Neural cell (in vitro differentiated cells): ENCODE measurements at regions not wholly inside any gene's neighbourhood (a gene's known extent, or its start where the extent isn't known, plus 50 kb on each side); places are given as distances from the start of the nearest gene placed in this dataset.
"Not testable (repeated sequence)": the region's sequence is repeated elsewhere in the genome, so short reads cannot be mapped to it uniquely, and the experiment has no call there.

Source experiments
- H2AFZ ChIP-seq: fragments of 200-600, 300-800 bp; sonication (generic), shearing (Covaris generic); 2 replicates; pipeline ENCODE4 v1.6.0; 2014; ENCODE audit warnings: low read depth, mild to moderate bottlenecking, antibody characterized with exemption, low read length, moderate library complexity
- H3F3A ChIP-seq: fragments of 200-600 bp; shearing (Covaris generic); 2 replicates; pipeline ENCODE4 v1.6.1; 2016; ENCODE audit warnings: mild to moderate bottlenecking, moderate library complexity, mixed read lengths, antibody characterized with exemption, low read length; ENCODE audit not compliant: insufficient read depth, poor library complexity, severe bottlenecking
- H3K27ac ChIP-seq: fragments of 200-600, 300-800 bp; sonication (generic), shearing (Covaris generic); 2 replicates; pipeline ENCODE4 v1.5.1; 2014; ENCODE audit warnings: mild to moderate bottlenecking, low read length, moderate library complexity
- H3K27me3 ChIP-seq: fragments of 300-800, 200-600 bp; sonication (generic), shearing (Covaris generic); 2 replicates; pipeline ENCODE4 v1.6.0; 2014; ENCODE audit warnings: mild to moderate bottlenecking, low read depth, low read length, moderate library complexity; ENCODE audit not compliant: insufficient read depth
- H3K36me3 ChIP-seq: fragments of 300-800, 200-600 bp; sonication (generic), shearing (Covaris generic); 2 replicates; pipeline ENCODE4 v1.5.1; 2014; ENCODE audit warnings: mild to moderate bottlenecking, antibody characterized with exemption, low read length, moderate library complexity; ENCODE audit not compliant: insufficient read depth
- H3K4me2 ChIP-seq: fragments of 300-800, 200-600 bp; sonication (generic), shearing (Covaris generic); 2 replicates; pipeline ENCODE4 v1.6.0; 2014; ENCODE audit warnings: mild to moderate bottlenecking, low read length
- H3K4me3 ChIP-seq: fragments of 300-800, 200-600 bp; sonication (generic), shearing (Covaris generic); 2 replicates; pipeline ENCODE4 v1.5.1; 2014; ENCODE audit warnings: mild to moderate bottlenecking, low read length, moderate library complexity
- H3K79me2 ChIP-seq: fragments of 200-600 bp; shearing (Covaris generic); replicated peaks from 2 replicates; pipeline ENCODE4 v1.6.0; 2014; ENCODE audit warnings: mild to moderate bottlenecking, low read length, moderate library complexity; ENCODE audit not compliant: insufficient read depth
- H3K9ac ChIP-seq: fragments of 300-800, 200-600 bp; sonication (generic), shearing (Covaris generic); 2 replicates; pipeline ENCODE4 v1.6.1; 2016; ENCODE audit warnings: mild to moderate bottlenecking, low read length, mixed read lengths
- H3K9me2 ChIP-seq: fragments of 200-600 bp; shearing (Covaris generic); 2 replicates; pipeline ENCODE4 v1.6.1; 2016; ENCODE audit warnings: mild to moderate bottlenecking, low read length, mixed read lengths; ENCODE audit not compliant: insufficient read depth
- H3K9me3 ChIP-seq: fragments of 200-600, 300-800 bp; sonication (generic), shearing (Covaris generic); 2 replicates; pipeline ENCODE4 v1.6.1; 2016; ENCODE audit warnings: mild to moderate bottlenecking, mixed run types, low read length, moderate library complexity, mixed read lengths
- H4K20me1 ChIP-seq: fragments of 200-600 bp; shearing (Covaris generic); 2 replicates; pipeline ENCODE4 v1.6.1; 2016; ENCODE audit warnings: mild to moderate bottlenecking, mixed run types; ENCODE audit not compliant: insufficient read depth
- EP300 ChIP-seq: fragments of 450-650 bp; conservative IDR thresholded peaks from 2 replicates; pipeline ENCODE4 v1.6.1; 2014; ENCODE audit warnings: antibody characterized with exemption, mild to moderate bottlenecking, moderate library complexity; ENCODE audit not compliant: poor library complexity, severe bottlenecking
- EZH2 ChIP-seq: fragments of 200-600, 300-800 bp; shearing (Covaris generic), sonication (generic); IDR thresholded peaks from 2 replicates; pipeline ENCODE4 v1.6.1; 2014; ENCODE audit warnings: antibody characterized with exemption, low read length, borderline replicate concordance, mild to moderate bottlenecking; ENCODE audit not compliant: insufficient read depth, poor library complexity, severe bottlenecking
- MXI1 ChIP-seq: fragments of 450-650 bp; conservative IDR thresholded peaks from 2 replicates; pipeline ENCODE4 v1.6.1; 2014; ENCODE audit warnings: antibody characterized with exemption, mild to moderate bottlenecking; ENCODE audit not compliant: poor library complexity, severe bottlenecking
- POLR2AphosphoS5 ChIP-seq: IDR thresholded peaks from 2 replicates; pipeline ENCODE4 v1.6.1; 2012
- RAD21 ChIP-seq: fragments of 450-650 bp; conservative IDR thresholded peaks from 2 replicates; pipeline ENCODE4 v1.6.1; 2014; ENCODE audit warnings: antibody characterized with exemption, mild to moderate bottlenecking, moderate library complexity
- SMC3 ChIP-seq: fragments of 450-650 bp; conservative IDR thresholded peaks from 2 replicates; pipeline ENCODE4 v1.6.1; 2014; ENCODE audit warnings: antibody characterized with exemption, mild to moderate bottlenecking, moderate library complexity; ENCODE audit not compliant: poor library complexity
- TAF1 ChIP-seq: IDR thresholded peaks from 2 replicates; pipeline ENCODE4 v1.6.1; 2012; ENCODE audit warnings: low read depth
- TF ChIP-seq, protein P1 (sequence below): IDR thresholded peaks from 2 replicates; pipeline ENCODE4 v1.6.1; 2012; ENCODE audit warnings: borderline replicate concordance
- TF ChIP-seq, protein P2 (sequence below): fragments of 450-650 bp; IDR thresholded peaks from 2 replicates; pipeline ENCODE4 v1.5.1; 2014; ENCODE audit warnings: antibody characterized with exemption, mild to moderate bottlenecking, moderate library complexity; ENCODE audit not compliant: poor library complexity, severe bottlenecking

DNA sequence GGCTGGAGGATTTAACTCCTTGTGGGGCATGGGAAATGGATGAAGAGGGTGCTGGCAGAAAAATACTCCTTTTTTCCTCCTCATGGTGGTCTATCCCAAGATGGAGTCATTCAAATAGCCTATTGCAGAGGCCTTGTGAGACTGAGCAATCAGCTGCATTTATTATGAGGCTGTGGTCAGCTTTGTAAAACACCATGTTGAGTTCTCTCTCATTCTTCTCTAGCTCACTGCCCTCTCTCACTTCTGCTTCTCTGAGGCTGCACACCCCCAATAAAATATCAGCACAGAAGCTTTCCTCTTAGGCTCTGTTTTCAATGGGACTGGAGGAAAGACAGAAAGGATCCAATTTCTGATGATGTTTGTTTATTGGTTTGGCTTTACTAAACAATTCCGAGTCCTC lies 467.1 kb downstream of the ADCYAP1 start:
- Histone ChIP-seq H2AFZ (no peak overlapping the region), H3K9me3 (no peaks in the 10 kb centered on the region), H3K9ac (no peak overlapping the region), H3K27ac (no peak overlapping the region), H3K9me2 (no peaks in the 10 kb centered on the region), H3F3A (no peaks in the 10 kb centered on the region), H3K79me2 (no peaks in the 10 kb centered on the region), H3K4me3 (no peak overlapping the region), H4K20me1 (no peaks in the 10 kb centered on the region), H3K36me3 (no peaks in the 10 kb centered on the region), H3K27me3 (no peaks in the 10 kb centered on the region), H3K4me2 (no peak overlapping the region)
- no peak for TF ChIP-seq MXI1
- TF ChIP-seq, protein P1, sequence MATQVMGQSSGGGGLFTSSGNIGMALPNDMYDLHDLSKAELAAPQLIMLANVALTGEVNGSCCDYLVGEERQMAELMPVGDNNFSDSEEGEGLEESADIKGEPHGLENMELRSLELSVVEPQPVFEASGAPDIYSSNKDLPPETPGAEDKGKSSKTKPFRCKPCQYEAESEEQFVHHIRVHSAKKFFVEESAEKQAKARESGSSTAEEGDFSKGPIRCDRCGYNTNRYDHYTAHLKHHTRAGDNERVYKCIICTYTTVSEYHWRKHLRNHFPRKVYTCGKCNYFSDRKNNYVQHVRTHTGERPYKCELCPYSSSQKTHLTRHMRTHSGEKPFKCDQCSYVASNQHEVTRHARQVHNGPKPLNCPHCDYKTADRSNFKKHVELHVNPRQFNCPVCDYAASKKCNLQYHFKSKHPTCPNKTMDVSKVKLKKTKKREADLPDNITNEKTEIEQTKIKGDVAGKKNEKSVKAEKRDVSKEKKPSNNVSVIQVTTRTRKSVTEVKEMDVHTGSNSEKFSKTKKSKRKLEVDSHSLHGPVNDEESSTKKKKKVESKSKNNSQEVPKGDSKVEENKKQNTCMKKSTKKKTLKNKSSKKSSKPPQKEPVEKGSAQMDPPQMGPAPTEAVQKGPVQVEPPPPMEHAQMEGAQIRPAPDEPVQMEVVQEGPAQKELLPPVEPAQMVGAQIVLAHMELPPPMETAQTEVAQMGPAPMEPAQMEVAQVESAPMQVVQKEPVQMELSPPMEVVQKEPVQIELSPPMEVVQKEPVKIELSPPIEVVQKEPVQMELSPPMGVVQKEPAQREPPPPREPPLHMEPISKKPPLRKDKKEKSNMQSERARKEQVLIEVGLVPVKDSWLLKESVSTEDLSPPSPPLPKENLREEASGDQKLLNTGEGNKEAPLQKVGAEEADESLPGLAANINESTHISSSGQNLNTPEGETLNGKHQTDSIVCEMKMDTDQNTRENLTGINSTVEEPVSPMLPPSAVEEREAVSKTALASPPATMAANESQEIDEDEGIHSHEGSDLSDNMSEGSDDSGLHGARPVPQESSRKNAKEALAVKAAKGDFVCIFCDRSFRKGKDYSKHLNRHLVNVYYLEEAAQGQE, result no peak
- TF ChIP-seq SMC3, result no peak
- no peak for TF ChIP-seq RAD21
- TF ChIP-seq, protein P2, sequence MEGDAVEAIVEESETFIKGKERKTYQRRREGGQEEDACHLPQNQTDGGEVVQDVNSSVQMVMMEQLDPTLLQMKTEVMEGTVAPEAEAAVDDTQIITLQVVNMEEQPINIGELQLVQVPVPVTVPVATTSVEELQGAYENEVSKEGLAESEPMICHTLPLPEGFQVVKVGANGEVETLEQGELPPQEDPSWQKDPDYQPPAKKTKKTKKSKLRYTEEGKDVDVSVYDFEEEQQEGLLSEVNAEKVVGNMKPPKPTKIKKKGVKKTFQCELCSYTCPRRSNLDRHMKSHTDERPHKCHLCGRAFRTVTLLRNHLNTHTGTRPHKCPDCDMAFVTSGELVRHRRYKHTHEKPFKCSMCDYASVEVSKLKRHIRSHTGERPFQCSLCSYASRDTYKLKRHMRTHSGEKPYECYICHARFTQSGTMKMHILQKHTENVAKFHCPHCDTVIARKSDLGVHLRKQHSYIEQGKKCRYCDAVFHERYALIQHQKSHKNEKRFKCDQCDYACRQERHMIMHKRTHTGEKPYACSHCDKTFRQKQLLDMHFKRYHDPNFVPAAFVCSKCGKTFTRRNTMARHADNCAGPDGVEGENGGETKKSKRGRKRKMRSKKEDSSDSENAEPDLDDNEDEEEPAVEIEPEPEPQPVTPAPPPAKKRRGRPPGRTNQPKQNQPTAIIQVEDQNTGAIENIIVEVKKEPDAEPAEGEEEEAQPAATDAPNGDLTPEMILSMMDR, result no peak
- no peak for TF ChIP-seq EP300
- no peak for TF ChIP-seq POLR2AphosphoS5
- no peak for TF ChIP-seq TAF1
- TF ChIP-seq EZH2, result no peak

DNA sequence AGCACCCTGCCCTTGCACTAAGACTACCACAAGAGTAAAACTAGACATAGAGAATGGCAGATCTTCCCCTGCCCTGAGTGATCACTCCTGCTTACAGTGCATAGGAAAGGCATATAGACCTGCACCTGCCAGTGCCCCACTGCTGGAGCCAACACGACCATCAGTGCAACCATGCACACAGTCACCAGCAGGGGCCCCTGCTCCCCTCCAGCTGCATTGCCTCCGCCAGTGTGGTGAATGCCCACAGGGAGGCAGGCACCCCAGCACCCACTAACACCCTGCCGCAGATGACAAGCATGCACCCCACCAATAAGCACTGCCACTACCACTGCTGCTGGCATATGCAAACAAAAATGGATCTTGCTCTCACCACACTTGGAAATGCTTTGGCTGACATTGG lies 478.8 kb downstream of the ADCYAP1 start:
- Histone ChIP-seq H3K36me3 (no peaks in the 10 kb centered on the region), H3F3A (no peaks in the 10 kb centered on the region), H3K9me2 (no peaks in the 10 kb centered on the region), H3K27me3 (no peaks in the 10 kb centered on the region), H3K9me3 (no peaks in the 10 kb centered on the region), H3K27ac (no peak overlapping the region), H3K79me2 (no peaks in the 10 kb centered on the region), H3K4me3 (no peak overlapping the region), H4K20me1 (no peaks in the 10 kb centered on the region), H2AFZ (no peak overlapping the region), H3K9ac (no peak overlapping the region), H3K4me2 (no peak overlapping the region)
- TF ChIP-seq EP300 (no peak), MXI1 (no peak), TAF1 (no peak), SMC3 (no peak), RAD21 (no peak), EZH2 (no peak), POLR2AphosphoS5 (no peak)
- TF ChIP-seq, protein P2, result no peak
- TF ChIP-seq, protein P1, result no peak

DNA sequence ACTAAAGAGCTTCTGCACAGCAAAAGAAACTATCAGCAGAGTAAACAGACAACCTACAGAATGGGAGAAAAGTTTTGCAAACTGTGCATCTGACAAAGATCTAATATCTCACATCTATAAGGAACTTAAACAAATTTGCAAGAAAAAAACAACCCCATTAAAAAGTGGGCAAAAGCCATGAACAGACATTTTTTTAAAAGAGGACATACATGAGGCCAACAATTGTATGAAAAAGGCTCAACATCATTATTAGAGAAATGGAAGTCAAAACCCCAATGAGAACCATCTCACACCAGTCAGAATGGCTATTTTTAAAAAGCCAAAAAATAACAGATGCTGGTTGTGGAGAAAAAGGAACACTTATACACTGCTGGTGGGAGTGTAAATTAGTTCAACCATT lies 483.8 kb downstream of the ADCYAP1 start:
- H3F3A ChIP-seq, H3K79me2 ChIP-seq, H3K36me3 ChIP-seq, H3K9me3 ChIP-seq, H3K27ac ChIP-seq, H3K4me3 ChIP-seq, H4K20me1 ChIP-seq, H3K9ac ChIP-seq, H3K9me2 ChIP-seq, H3K4me2 ChIP-seq, H2AFZ ChIP-seq, H3K27me3 ChIP-seq: not testable (repeated sequence)
